ENCODE measurements at regions not wholly inside any gene's neighbourhood (a gene's known extent, or its start where the extent isn't known, plus 50 kb on each side); places are given as distances from the start of the nearest gene placed in this dataset.

- DNase-seq, result no peak
Measured at GRCh38 chr1:214219902-214220301, 61.1 kb upstream of the SMYD2 start.

GRCh38 chr1:214220891-214221290 is 60.1 kb upstream of the SMYD2 start:
- no peak for TF ChIP-seq CTCF (IDR thresholded peaks at IDR 0.05; ENCODE audit: low read depth, low read length, missing control alignments)
- H3K36me3 ChIP-seq (replicated peaks), result no peaks in the 10 kb centered on the region
- peaks cover 5% of the 10 kb centered on the region for H3K27me3 ChIP-seq (replicated peaks)
- no peak for DNase-seq
- in situ Hi-C loops (cut with HindIII; ENCODE audit: low pct_ligation_motif_present, low sequenced_read_pairs), result no loop called here
- H3K27ac ChIP-seq, result no peak overlapping the region
- no peak overlapping the region for H3K4me3 ChIP-seq (ENCODE audit: low read depth, low read length)

More at GRCh38 chr1:214219902-214220301, 61.1 kb upstream of the SMYD2 start:
- no peak for TF ChIP-seq CTCF (IDR thresholded peaks at IDR 0.05; ENCODE audit: low read depth, low read length, missing control alignments)
- Histone ChIP-seq H3K27me3 (replicated peaks) (peaks cover 8% of the 10 kb centered on the region), H3K27ac (no peak overlapping the region), H3K36me3 (replicated peaks) (no peaks in the 10 kb centered on the region), H3K4me3 (ENCODE audit: low read depth, low read length) (no peak overlapping the region)
- in situ Hi-C loops (cut with HindIII; ENCODE audit: low pct_ligation_motif_present, low sequenced_read_pairs), result no loop called here

GRCh38 chr1:214224611-214225354 is 56.2 kb upstream of the SMYD2 start:
- no peak for TF ChIP-seq CTCF (IDR thresholded peaks at IDR 0.05; ENCODE audit: low read depth, low read length, missing control alignments)
- Histone ChIP-seq H3K27me3 (replicated peaks) (no peaks in the 10 kb centered on the region), H3K36me3 (replicated peaks) (no peaks in the 10 kb centered on the region), H3K4me3 (ENCODE audit: low read depth, low read length) (peak overlapping the region; percentile 53), H3K27ac (no peak overlapping the region)
- DNase-seq, result peak; percentile 32
- in situ Hi-C loops (cut with HindIII; ENCODE audit: low pct_ligation_motif_present, low sequenced_read_pairs), result no loop called here

GRCh38 chr1:214228976-214229375 is 52.0 kb upstream of the SMYD2 start:
- DNase-seq, result no peak
- in situ Hi-C loops (cut with HindIII; ENCODE audit: low pct_ligation_motif_present, low sequenced_read_pairs), result no loop called here
- H3K27me3 ChIP-seq (replicated peaks), result no peaks in the 10 kb centered on the region
- no peak overlapping the region for H3K27ac ChIP-seq
- TF ChIP-seq CTCF (IDR thresholded peaks at IDR 0.05; ENCODE audit: low read depth, low read length, missing control alignments), result no peak
- H3K4me3 ChIP-seq (ENCODE audit: low read depth, low read length), result no peak overlapping the region
- H3K36me3 ChIP-seq (replicated peaks), result no peaks in the 10 kb centered on the region

GRCh38 chr1:214229736-214230135 is 51.2 kb upstream of the SMYD2 start:
- no peak for DNase-seq
- no peaks in the 10 kb centered on the region for H3K27me3 ChIP-seq (replicated peaks)
- no peak for TF ChIP-seq CTCF (IDR thresholded peaks at IDR 0.05; ENCODE audit: low read depth, low read length, missing control alignments)
- no peak overlapping the region for H3K27ac ChIP-seq
- in situ Hi-C loops (cut with HindIII; ENCODE audit: low pct_ligation_motif_present, low sequenced_read_pairs), result no loop called here
- no peaks in the 10 kb centered on the region for H3K36me3 ChIP-seq (replicated peaks)
- H3K4me3 ChIP-seq (ENCODE audit: low read depth, low read length), result no peak overlapping the region

All from brain microvascular endothelial cell (primary cell).